ENCODE measurements at regions not wholly inside any gene's neighbourhood (a gene's known extent, or its start where the extent isn't known, plus 50 kb on each side); places are given as distances from the start of the nearest gene placed in this dataset.

- no peak for DNase-seq (ENCODE audit: low spot score)
Measured at GRCh38 chr1:68293122-68293521, 60.8 kb upstream of the WLS start.

- DNase-seq (ENCODE audit: low spot score), result peak; percentile 31
Measured at GRCh38 chr1:68291688-68292384, 59.5 kb upstream of the WLS start.

GRCh38 chr1:68287241-68287640 lies 54.9 kb upstream of the WLS start:
- DNase-seq (ENCODE audit: low spot score), result no peak

- DNase-seq (ENCODE audit: low spot score), result no peak
Measured at GRCh38 chr1:68285046-68285445, 52.7 kb upstream of the WLS start.

GRCh38 chr1:68281946-68282615 lies 49.8 kb upstream of the WLS start:
- DNase-seq (ENCODE audit: low spot score), result no peak

Measured in hepatic stellate cell (primary cell).